MM.1S (cell line): ENCODE measurements at regions not wholly inside any gene's neighbourhood (a gene's known extent, or its start where the extent isn't known, plus 50 kb on each side); places are given as distances from the start of the nearest gene placed in this dataset.

Experiments
- CTCF ChIP-seq: fragments of 300-600 bp; sonication (generic); IDR thresholded peaks from 2 replicates; pipeline ENCODE4 v1.5.1; 2016; ENCODE audit warnings: antibody characterized with exemption, low read length, mixed read lengths
- EZH2 ChIP-seq: fragments of 300-600 bp; sonication (generic); optimal IDR thresholded peaks from 2 replicates; pipeline ENCODE3; 2017; ENCODE audit warnings: low read depth, mild to moderate bottlenecking, antibody characterized with exemption, low read length, mixed read lengths

DNA sequence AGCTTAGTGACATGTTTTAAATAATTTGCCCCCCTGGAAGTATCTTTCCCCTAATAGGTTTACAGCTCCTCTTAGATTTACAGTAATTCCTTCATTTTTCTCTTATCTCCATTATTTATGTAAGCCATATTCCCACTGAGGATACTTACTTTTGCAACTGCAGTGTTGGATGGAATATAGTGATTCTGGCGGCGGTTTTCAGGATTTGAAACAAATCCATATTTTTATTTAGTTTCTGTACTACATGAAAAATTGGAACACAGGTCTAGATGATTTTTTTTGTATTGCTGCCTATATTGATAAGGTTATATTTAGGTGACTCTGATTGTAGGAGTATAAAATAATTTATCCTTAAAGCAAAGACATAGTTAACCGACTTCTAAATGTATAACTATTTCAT is 391.6 kb upstream of the SUCLG2 start:
- TF ChIP-seq CTCF (no peak), EZH2 (no peak)
